ENCODE measurements at regions not wholly inside any gene's neighbourhood (a gene's known extent, or its start where the extent isn't known, plus 50 kb on each side); places are given as distances from the start of the nearest gene placed in this dataset.

GRCh38 chr3:94996743-94997142 is 933.9 kb downstream of the NSUN3 start:
- no peak for TF ChIP-seq CTCF (IDR thresholded peaks at IDR 0.05; ENCODE audit: poor library complexity, severe bottlenecking)
- TF ChIP-seq EP300 (conservative IDR thresholded peaks at IDR 0.05; ENCODE audit: poor library complexity, severe bottlenecking) = no peak
